IMR-90 (cell line): ENCODE measurements at regions not wholly inside any gene's neighbourhood (a gene's known extent, or its start where the extent isn't known, plus 50 kb on each side); places are given as distances from the start of the nearest gene placed in this dataset.

Experiments
- ATAC-seq: fragments of 200-7000 bp; cut with Tn5 transposase; 2 replicates; pipeline ENCODE4 v1.9.1; 2020; ENCODE audit warnings: low read depth, mild to moderate bottlenecking, moderate library complexity
- BruUV-seq: library from RNA; stranded (reverse); fragments of 400-500 nt; replicated peaks from 2 replicates; lab custom pipeline; 2021; lab: Mats Ljungman, UMichigan
- CTCF ChIA-PET: fragments of 300-600 bp; formaldehyde crosslinking; extraction: SDS; loops from one replicate; lab custom pipeline; 2021; ENCODE audit warnings: antibody characterized with exemption; lab: Yijun Ruan, JAX
- POLR2A ChIA-PET: fragments of 300-600 bp; sonication (Branson Sonifier 250); formaldehyde crosslinking; loops from one replicate; lab custom pipeline; 2022; ENCODE audit warnings: antibody characterized with exemption; ENCODE audit not compliant: unreplicated experiment; lab: Charles Lee
- DNase-seq: peaks from one replicate; pipeline ENCODE4 v3.0.0; 2013
- H2AFZ ChIP-seq: replicated peaks from 2 replicates; pipeline ENCODE3; 2013; ENCODE audit warnings: low read length, mild to moderate bottlenecking; ENCODE audit not compliant: poor library complexity
- H2AK5ac ChIP-seq: 2 replicates; pipeline ENCODE4 v1.6.1; 2013; ENCODE audit warnings: low read depth, low read length, inconsistent platforms
- H2AK9ac ChIP-seq: replicated peaks from 2 replicates; pipeline ENCODE3; 2013; ENCODE audit warnings: mild to moderate bottlenecking, low read depth, low read length, moderate library complexity; ENCODE audit not compliant: poor library complexity
- H2BK120ac ChIP-seq: 2 replicates; pipeline ENCODE4 v1.6.1; 2013; ENCODE audit warnings: low read depth, low read length, inconsistent platforms
- H2BK15ac ChIP-seq: 3 replicates; pipeline ENCODE4 v1.6.1; 2013; ENCODE audit warnings: low read depth, low read length, inconsistent platforms
- H2BK20ac ChIP-seq: 2 replicates; pipeline ENCODE4 v1.6.1; 2013; ENCODE audit warnings: low read depth, mild to moderate bottlenecking, inconsistent platforms, low read length, moderate library complexity
- H2BK5ac ChIP-seq: 2 replicates; pipeline ENCODE4 v1.6.1; 2013; ENCODE audit warnings: mild to moderate bottlenecking, low read depth, low read length, inconsistent platforms; ENCODE audit not compliant: poor library complexity, severe bottlenecking
- H3K14ac ChIP-seq: replicated peaks from 2 replicates; pipeline ENCODE4 v1.6.1; 2013; ENCODE audit warnings: low read depth, low read length, inconsistent platforms
- H3K18ac ChIP-seq: 2 replicates; pipeline ENCODE4 v1.6.1; 2013; ENCODE audit warnings: low read depth, low read length, control low read depth
- H3K23ac ChIP-seq: 2 replicates; pipeline ENCODE4 v1.6.1; 2013; ENCODE audit warnings: low read depth, low read length, inconsistent platforms
- H3K27ac ChIP-seq: 2 replicates; pipeline ENCODE4 v1.5.1; 2013; ENCODE audit warnings: mild to moderate bottlenecking, control low read depth, low read length; ENCODE audit not compliant: insufficient read depth
- H3K27me3 ChIP-seq: 2 replicates; pipeline ENCODE4 v1.6.1; 2013; ENCODE audit warnings: low read length; ENCODE audit not compliant: control insufficient read depth, insufficient read depth
- H3K36me3 ChIP-seq: 2 replicates; pipeline ENCODE4 v1.6.1; 2013; ENCODE audit warnings: low read length, mixed read lengths; ENCODE audit not compliant: control insufficient read depth, insufficient read depth
- H3K4ac ChIP-seq: 2 replicates; pipeline ENCODE4 v1.6.1; 2013; ENCODE audit warnings: low read depth, low read length, inconsistent platforms
- H3K4me1 ChIP-seq: 2 replicates; pipeline ENCODE4 v1.6.1; 2013; ENCODE audit warnings: low read length, mixed read lengths; ENCODE audit not compliant: control insufficient read depth, insufficient read depth
- H3K4me2 ChIP-seq: 2 replicates; pipeline ENCODE4 v1.6.1; 2013; ENCODE audit warnings: low read depth, mild to moderate bottlenecking, control low read depth, low read length, moderate library complexity
- H3K4me3 ChIP-seq: 2 replicates; pipeline ENCODE4 v1.5.1; 2013; ENCODE audit warnings: low read depth, mild to moderate bottlenecking, control low read depth, low read length, moderate library complexity; ENCODE audit not compliant: insufficient read depth
- H3K56ac ChIP-seq: 2 replicates; pipeline ENCODE4 v1.6.1; 2013; ENCODE audit warnings: low read length, inconsistent platforms; ENCODE audit not compliant: insufficient read depth; ENCODE audit errors: extremely low read depth
- H3K79me1 ChIP-seq, 2 experiments: 2 replicates each; pipeline ENCODE4 v1.6.1; 2013; ENCODE audit warnings: low read length in 2 of 2, inconsistent platforms in 1 of 2, low read depth in 1 of 2
- H3K9ac ChIP-seq: 2 replicates; pipeline ENCODE4 v1.6.1; 2013; ENCODE audit warnings: low read depth, low read length, control low read depth
- H3K9me1 ChIP-seq: 2 replicates; pipeline ENCODE4 v1.6.1; 2013; ENCODE audit warnings: low read length, inconsistent platforms; ENCODE audit not compliant: insufficient read depth
- H3K9me3 ChIP-seq: 2 replicates; pipeline ENCODE4 v1.6.1; 2013; ENCODE audit warnings: low read length; ENCODE audit not compliant: control insufficient read depth, insufficient read depth
- H4K20me1 ChIP-seq: 2 replicates; pipeline ENCODE4 v1.6.1; 2013; ENCODE audit warnings: low read length, inconsistent platforms; ENCODE audit not compliant: insufficient read depth
- H4K5ac ChIP-seq: 2 replicates; pipeline ENCODE4 v1.6.1; 2013; ENCODE audit warnings: mild to moderate bottlenecking, low read depth, low read length, control low read depth
- H4K8ac ChIP-seq, 2 experiments: 2 replicates each; pipeline ENCODE4 v1.6.1; 2013; ENCODE audit warnings: low read depth in 2 of 2, low read length in 2 of 2, control low read depth in 1 of 2, inconsistent platforms in 1 of 2
- H4K91ac ChIP-seq: 2 replicates; pipeline ENCODE4 v1.6.1; 2013; ENCODE audit warnings: low read depth, low read length, inconsistent platforms; ENCODE audit not compliant: insufficient read depth
- CEBPB ChIP-seq: IDR thresholded peaks from 2 replicates; pipeline ENCODE4 v1.6.1; 2012; ENCODE audit warnings: low read depth, low read length, improper control_type of control experiment
- RFX5 ChIP-seq: IDR thresholded peaks from 2 replicates; pipeline ENCODE4 v1.8.0; 2012; ENCODE audit warnings: low read depth, mild to moderate bottlenecking, low read length, moderate library complexity
- WGBS, 2 experiments: methylation state at CpG; one replicate each; pipeline versions ENCODE4 v1.1.5 to v1.1.7; 2013; ENCODE audit warnings: missing lambda C conversion rate in 2 of 2; ENCODE audit not compliant: insufficient read length in 1 of 2; ENCODE audit errors: extremely low coverage in 2 of 2; 5-methylcytosine and 5-hydroxymethylcytosine counted together
- dilution Hi-C: fragments of 300-500 bp; cut with HindIII; formaldehyde crosslinking; loops from one replicate; pipeline ENCODE4 v1.14.3; 2018; ENCODE audit warnings: low sequenced_read_pairs; ENCODE audit not compliant: unreplicated experiment
- in situ Hi-C: fragments of 300-500 bp; cut with MboI; formaldehyde crosslinking; loops from 3 replicates; pipeline ENCODE4 v1.14.3; 2019; ENCODE audit warnings: low sequenced_read_pairs, inconsistent platforms, mixed read lengths
- intact Hi-C: fragments of 100-400 bp; cut with micrococcal nuclease; formaldehyde crosslinking; loops from 2 replicates; pipeline ENCODE4 v1.10.0; 2022

GRCh38 chr5:57346328-57346727 is 136.3 kb downstream of the ACTBL2 start:
- Histone ChIP-seq H2BK120ac (no peak overlapping the region), H2AK5ac (no peak overlapping the region), H4K20me1 (no peaks in the 10 kb centered on the region), H3K18ac (no peak overlapping the region), H2AK9ac (no peak overlapping the region), H3K36me3 (no peaks in the 10 kb centered on the region), H3K9ac (no peak overlapping the region), H3K4ac (no peak overlapping the region), H3K4me1 (peaks cover 2% of the 10 kb centered on the region; the same call in 1 of the 2 replicates), H4K5ac (no peak overlapping the region), H3K79me1 (no peaks in the 10 kb centered on the region), H3K27ac (no peak overlapping the region), H2BK5ac (no peak overlapping the region), H3K27me3 (no peaks in the 10 kb centered on the region), H2AFZ (no peak overlapping the region), H3K4me3 (no peak overlapping the region), H4K8ac (no peak overlapping the region; a peak in 1 of 4 replicates), H3K23ac (no peak overlapping the region), H2BK20ac (peak overlapping the region; percentile 17; the same call in 1 of the 2 replicates), H3K9me3 (peaks cover 4% of the 10 kb centered on the region; the same call in 1 of the 2 replicates), H3K14ac (no peak overlapping the region), H3K4me2 (no peak overlapping the region), H3K9me1 (no peaks in the 10 kb centered on the region), H4K91ac (no peak overlapping the region), H2BK15ac (no peak overlapping the region), H3K56ac (no peak overlapping the region)
- BruUV-seq = no TSS peak
- WGBS, 2 experiments = no CpG with 5 or more reads among the region's 2 CpGs
- in situ Hi-C loops = no loop called here
- DNase-seq (no peak), ATAC-seq (no peak)
- ChIA-PET POLR2A (no interaction called here), CTCF (no interaction called here)
- TF ChIP-seq RFX5 (no peak), CEBPB (peak; percentile 45)
- dilution Hi-C loops = no loop called here
- intact Hi-C loops = no loop called here
